ENCODE measurements at regions not wholly inside any gene's neighbourhood (a gene's known extent, or its start where the extent isn't known, plus 50 kb on each side); places are given as distances from the start of the nearest gene placed in this dataset.

DNA sequence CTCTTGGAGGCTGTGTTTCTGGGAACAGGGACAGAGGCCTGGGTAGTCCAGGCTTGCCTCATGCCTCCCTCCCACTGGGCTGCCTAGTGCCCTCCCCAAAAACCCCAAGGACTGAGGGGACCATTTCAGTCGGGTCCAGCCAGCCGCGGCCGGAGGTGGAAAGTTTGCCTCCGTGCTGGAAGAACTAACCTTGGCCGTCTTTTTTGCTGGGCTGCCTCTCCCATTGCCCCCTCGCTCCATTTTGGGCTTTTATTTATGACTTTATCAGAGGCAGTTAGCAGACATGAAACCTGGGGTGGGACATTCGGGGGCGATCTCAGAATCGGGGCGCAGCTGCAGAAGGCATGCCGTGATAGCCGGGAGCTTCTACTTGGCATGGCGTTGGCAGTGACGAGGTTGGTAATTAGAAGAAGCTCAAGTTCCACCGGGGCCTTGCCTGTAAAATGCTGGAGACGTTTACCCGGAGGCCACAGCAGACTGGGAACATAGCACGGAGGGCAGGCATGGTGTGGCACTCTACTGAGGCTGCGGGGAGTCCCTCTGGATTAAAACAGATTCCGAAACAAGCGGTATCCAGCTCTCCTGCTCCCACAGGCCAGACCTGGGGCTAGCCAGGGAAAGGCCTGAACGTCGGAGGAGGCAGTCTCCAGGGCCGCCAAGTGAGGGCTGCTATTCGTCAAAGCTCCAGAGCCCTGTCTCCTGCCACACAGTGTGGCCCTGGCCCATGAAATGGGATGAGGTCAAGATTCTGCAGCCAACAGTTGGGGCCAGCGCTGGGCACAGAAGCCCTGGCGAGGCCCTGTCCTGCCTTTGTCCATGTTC is 76.4 kb upstream of the PPARA start:
- peak; percentile 18 to 89 for TF ChIP-seq POLR2A (IDR thresholded peaks at IDR 0.05)
- TF ChIP-seq, protein P1, sequence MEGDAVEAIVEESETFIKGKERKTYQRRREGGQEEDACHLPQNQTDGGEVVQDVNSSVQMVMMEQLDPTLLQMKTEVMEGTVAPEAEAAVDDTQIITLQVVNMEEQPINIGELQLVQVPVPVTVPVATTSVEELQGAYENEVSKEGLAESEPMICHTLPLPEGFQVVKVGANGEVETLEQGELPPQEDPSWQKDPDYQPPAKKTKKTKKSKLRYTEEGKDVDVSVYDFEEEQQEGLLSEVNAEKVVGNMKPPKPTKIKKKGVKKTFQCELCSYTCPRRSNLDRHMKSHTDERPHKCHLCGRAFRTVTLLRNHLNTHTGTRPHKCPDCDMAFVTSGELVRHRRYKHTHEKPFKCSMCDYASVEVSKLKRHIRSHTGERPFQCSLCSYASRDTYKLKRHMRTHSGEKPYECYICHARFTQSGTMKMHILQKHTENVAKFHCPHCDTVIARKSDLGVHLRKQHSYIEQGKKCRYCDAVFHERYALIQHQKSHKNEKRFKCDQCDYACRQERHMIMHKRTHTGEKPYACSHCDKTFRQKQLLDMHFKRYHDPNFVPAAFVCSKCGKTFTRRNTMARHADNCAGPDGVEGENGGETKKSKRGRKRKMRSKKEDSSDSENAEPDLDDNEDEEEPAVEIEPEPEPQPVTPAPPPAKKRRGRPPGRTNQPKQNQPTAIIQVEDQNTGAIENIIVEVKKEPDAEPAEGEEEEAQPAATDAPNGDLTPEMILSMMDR (IDR thresholded peaks at IDR 0.05), result no peak
- Histone ChIP-seq H3K4me1 (replicated peaks in 1 of 2) (peaks cover 47 to 53% of the 10 kb centered on the region in 2 donors), H3K36me3 (replicated peaks in 1 of 2) (peaks cover 0 to 7% of the 10 kb centered on the region in 2 donors), H3K4me3 (peak overlapping the region in 3 of 4 donors; percentile 16 to 76 (median 58)), H3K9me3 (replicated peaks in 1 of 3) (no peaks in the 10 kb centered on the region), H3K27me3 (no peaks in the 10 kb centered on the region), H3K27ac (peak overlapping the region; percentile 80 to 98 (median 97))
- DNase-seq, result peak in 6 of 7 donors; percentile 74 to 88 (median 80)
- intact Hi-C loops (cut with DNase I), result loop anchor here (5.0 to 10.0 kb wide), 2 partner anchors 59 to 62 kb away; no protein-coding TSS in a partner anchor
- 16 to 19% (median 18%) methylated on average over 21 to 28 of the region's 28 CpGs for WGBS, 4 donors

DNA sequence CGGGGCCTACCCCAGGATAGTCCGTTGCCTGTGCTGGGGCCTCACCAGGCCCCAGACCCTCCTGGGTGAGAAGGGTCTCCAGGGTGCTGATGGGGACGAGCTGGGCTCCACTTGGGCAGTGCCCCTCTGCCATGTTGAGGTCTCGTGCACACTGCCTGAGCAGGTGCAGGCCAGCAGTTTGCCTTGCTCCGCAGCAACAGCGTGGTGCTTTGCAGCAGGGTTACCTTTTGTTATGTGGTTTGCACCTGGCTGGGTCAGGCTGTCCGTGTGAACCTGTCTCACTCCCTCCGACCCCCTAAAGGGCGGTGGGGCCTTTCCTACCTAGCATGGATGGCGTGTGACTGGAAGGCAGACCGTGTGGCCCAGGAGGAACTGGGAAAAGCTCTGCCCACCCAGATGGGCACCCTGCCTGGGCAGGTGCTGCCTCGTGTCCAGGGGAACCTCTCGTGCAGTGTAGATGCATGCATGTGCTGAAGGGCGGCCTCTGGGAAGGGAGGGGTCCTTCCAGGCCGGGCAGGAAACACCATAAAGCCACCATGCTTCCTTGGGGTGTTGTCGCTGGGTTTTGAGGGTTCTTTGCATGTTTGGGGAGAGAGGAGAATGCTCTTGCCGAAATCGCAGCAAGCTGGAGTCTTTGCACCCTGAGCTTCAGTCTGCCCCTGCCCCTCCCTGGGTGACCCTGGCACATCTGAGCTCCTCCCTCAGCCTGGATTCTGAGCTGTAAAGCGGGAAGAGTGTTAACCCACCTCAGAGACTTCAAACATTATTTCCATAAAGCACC is 75.4 kb upstream of the PPARA start:
- 9 to 18% (median 14%) methylated on average over 12 to 19 of the region's 19 CpGs for WGBS, 4 donors
- peak in 6 of 7 donors; percentile 33 to 61 (median 46) for DNase-seq
- peaks cover 56% of the 10 kb centered on the region in 2 donors for H3K4me1 ChIP-seq (replicated peaks in 1 of 2)
- intact Hi-C loops (cut with DNase I), result loop anchor here (5.0 to 10.0 kb wide), 3 partner anchors 37 to 63 kb away; no protein-coding TSS in a partner anchor
- H3K27ac ChIP-seq, result peak overlapping the region; percentile 80 to 98 (median 97)
- peak overlapping the region in 2 of 4 donors; percentile 58 to 76 for H3K4me3 ChIP-seq
- TF ChIP-seq POLR2A (IDR thresholded peaks at IDR 0.05), result peak in 1 of 2 donors; percentile 33
- TF ChIP-seq, protein P1 (IDR thresholded peaks at IDR 0.05), result no peak
- H3K9me3 ChIP-seq (replicated peaks in 1 of 3), result no peaks in the 10 kb centered on the region
- H3K27me3 ChIP-seq, result no peaks in the 10 kb centered on the region
- peaks cover 0 to 7% of the 10 kb centered on the region in 2 donors for H3K36me3 ChIP-seq (replicated peaks in 1 of 2)

DNA sequence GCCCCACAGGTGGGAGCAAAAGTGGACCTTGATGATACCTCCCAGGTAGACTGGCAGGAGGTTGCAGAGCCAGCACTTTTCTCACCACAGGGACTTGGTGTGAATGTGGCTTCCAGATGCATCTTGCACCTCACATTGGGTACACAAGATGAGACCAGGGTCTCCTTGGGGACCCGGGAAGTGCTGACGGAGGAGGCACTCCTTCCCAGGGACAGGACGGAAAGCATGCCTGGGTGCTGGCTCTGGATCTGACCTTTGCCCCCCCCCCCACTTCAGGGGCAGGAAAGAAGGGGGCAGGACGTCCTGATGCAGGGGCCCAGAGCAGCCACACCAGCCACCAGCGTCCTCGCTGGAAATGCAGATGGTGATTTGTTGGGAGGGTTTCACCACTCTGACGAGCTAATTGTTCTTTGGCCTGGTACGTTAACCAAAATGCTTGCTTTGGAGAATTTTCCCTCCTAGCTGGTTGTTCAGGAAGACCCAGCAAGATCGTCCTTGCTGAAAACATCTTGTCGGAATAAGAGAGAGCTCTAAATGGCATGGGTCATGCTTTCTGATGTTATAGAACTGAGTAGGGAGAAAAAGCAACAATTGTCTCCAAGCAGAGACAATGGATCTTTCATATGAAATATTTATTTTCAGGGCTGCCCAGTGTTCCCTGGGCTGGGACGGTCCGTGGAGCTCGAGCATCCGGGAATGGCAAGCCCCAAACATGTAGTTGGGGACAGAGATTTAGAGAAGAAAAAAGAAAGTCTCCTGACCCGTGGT is 74.4 kb upstream of the PPARA start:
- WGBS, 4 donors, result 11 to 23% (median 16%) methylated on average over 12 to 15 of the region's 15 CpGs
- Histone ChIP-seq H3K4me3 (peak overlapping the region in 1 of 4 donors; percentile 58), H3K36me3 (replicated peaks in 1 of 2) (peaks cover 0 to 7% of the 10 kb centered on the region in 2 donors), H3K27me3 (no peaks in the 10 kb centered on the region), H3K4me1 (replicated peaks in 1 of 2) (peaks cover 57 to 63% of the 10 kb centered on the region in 2 donors), H3K27ac (peak overlapping the region; percentile 80 to 98 (median 97)), H3K9me3 (replicated peaks in 1 of 3) (no peaks in the 10 kb centered on the region)
- intact Hi-C loops (cut with DNase I), result loop anchor here (5.0 to 10.0 kb wide), 2 partner anchors 36 to 61 kb away; no protein-coding TSS in a partner anchor
- no peak for TF ChIP-seq POLR2A (IDR thresholded peaks at IDR 0.05)
- TF ChIP-seq, protein P1 (IDR thresholded peaks at IDR 0.05), result no peak
- peak in 6 of 7 donors; percentile 8 to 54 (median 26) for DNase-seq

Measured in adrenal gland (tissue), 9 donors.